Central memory CD8-positive, alpha-beta T cell (primary cell): ENCODE measurements at regions not wholly inside any gene's neighbourhood (a gene's known extent, or its start where the extent isn't known, plus 50 kb on each side); places are given as distances from the start of the nearest gene placed in this dataset.

Source experiments
- ATAC-seq: fragments of 150-1000 bp; cut with Tn5 transposase; replicated peaks from 2 replicates; pipeline ENCODE4 v1.10.0; 2022; ENCODE audit warnings: mild to moderate bottlenecking, moderate FRiP score, moderate number of reproducible peaks; ENCODE audit not compliant: poor library complexity, severe bottlenecking; ENCODE audit errors: extremely low read depth
- DNase-seq, 2 donors: peaks; one replicate each; pipeline ENCODE4 v3.0.0; 2021; ENCODE audit warnings: low spot score in 2 of 2
- H3K27ac Mint-ChIP-seq: one replicate; pipeline ENCODE4 v1.8.0; 2022; ENCODE audit warnings: low read depth, mild to moderate bottlenecking, moderate library complexity, mixed read lengths
- H3K27me3 Mint-ChIP-seq: one replicate; pipeline ENCODE4 v1.8.0; 2022; ENCODE audit warnings: mixed read lengths
- H3K36me3 Mint-ChIP-seq: one replicate; pipeline ENCODE4 v1.8.0; 2022; ENCODE audit warnings: mild to moderate bottlenecking, moderate library complexity, mixed read lengths; ENCODE audit not compliant: insufficient read depth
- H3K4me1 Mint-ChIP-seq: one replicate; pipeline ENCODE4 v1.8.0; 2022; ENCODE audit warnings: mixed read lengths
- H3K4me3 Mint-ChIP-seq: one replicate; pipeline ENCODE4 v1.8.0; 2022; ENCODE audit warnings: mild to moderate bottlenecking, moderate library complexity, mixed read lengths
- H3K9me3 Mint-ChIP-seq: one replicate; pipeline ENCODE4 v1.8.0; 2022; ENCODE audit warnings: mixed read lengths

DNA sequence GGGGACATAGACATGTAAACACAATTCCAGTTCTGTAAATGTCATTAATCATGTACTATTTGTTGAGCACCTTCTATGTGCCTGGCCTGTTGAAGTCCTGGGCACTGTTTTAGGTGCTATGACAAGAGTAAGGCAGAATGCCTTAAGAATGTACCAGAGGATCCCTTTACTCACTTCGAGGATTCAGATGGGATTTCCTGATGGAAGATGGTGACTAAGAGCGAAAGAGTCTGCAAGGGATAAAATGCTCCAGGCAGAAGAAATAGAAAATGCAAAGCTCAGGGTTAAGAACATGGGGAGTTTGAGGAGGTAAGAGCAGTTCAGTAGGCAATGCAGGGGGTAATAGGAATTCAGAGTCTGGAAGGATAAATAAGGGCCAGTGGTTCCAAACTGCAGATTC is 671.3 kb upstream of the TBX3 start:
- Mint-ChIP-seq H3K27ac (no peak overlapping the region), H3K9me3 (peaks cover 28% of the 10 kb centered on the region), H3K27me3 (no peaks in the 10 kb centered on the region), H3K36me3 (no peaks in the 10 kb centered on the region), H3K4me1 (no peaks in the 10 kb centered on the region), H3K4me3 (no peak overlapping the region)
- ATAC-seq (no peak), DNase-seq (no peak)

DNA sequence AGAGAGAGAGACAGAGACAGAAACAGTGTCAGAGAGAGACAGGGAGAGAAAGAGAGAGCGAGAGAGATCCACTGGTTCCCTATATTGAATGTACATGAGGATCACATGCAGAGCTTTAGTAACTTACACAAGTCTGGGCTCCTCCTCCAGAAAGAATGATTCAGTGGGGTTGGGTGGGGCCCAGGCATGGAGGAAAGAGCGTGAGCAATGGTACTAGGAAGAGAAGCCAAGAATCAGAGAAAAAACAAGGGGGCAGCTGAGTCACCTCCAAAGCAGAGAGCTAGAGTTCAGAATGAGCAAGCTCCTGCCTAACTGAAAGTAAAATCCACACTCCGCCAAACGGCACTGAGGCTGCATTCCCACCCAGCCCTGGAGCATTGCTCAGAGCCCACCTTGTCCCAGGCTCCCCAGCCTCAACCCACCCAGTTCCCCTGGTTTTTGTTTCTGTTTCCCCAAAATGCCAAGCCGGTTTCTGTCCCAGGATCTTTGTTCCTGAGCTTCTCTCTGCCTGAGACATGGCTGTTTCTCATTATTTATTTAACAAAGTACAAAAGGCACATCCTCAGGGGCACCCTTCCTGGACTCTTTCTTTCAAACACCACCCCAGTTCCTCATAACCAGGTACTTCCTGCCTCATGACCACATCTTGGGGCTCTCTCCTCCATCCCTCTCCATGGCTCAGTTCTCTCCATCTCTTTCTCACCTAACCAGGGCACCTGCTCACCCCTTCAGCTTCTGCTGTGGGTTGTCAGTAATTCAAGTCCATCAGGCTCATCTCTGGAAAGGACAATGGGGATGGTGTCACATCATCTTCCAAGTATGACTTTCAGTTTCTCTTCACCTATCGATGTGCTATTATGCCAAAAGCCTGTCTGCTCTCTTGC is 670.3 kb upstream of the TBX3 start:
- Mint-ChIP-seq H3K27ac (no peak overlapping the region), H3K9me3 (peaks cover 29% of the 10 kb centered on the region), H3K4me1 (no peaks in the 10 kb centered on the region), H3K4me3 (no peak overlapping the region), H3K36me3 (no peaks in the 10 kb centered on the region), H3K27me3 (no peaks in the 10 kb centered on the region)
- ATAC-seq (no peak), DNase-seq (no peak)

DNA sequence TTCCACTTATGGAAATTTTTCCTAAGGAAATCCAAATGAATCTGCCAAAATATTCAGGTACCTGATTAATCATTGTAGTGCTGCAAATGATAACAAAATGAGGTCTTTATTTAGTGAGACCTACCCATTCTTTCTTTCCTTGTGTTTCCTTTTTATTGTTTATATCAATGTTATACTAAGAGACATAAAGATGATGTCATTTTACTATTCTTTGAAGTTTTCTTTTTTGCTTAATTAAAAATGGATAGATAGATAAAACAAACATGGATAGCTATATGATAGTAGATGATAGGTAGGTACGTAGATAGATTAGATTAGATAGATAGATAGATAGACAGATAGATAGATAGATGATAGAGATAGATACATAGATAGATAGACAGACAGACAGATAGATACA is 669.5 kb upstream of the TBX3 start:
- no peak for ATAC-seq

DNA sequence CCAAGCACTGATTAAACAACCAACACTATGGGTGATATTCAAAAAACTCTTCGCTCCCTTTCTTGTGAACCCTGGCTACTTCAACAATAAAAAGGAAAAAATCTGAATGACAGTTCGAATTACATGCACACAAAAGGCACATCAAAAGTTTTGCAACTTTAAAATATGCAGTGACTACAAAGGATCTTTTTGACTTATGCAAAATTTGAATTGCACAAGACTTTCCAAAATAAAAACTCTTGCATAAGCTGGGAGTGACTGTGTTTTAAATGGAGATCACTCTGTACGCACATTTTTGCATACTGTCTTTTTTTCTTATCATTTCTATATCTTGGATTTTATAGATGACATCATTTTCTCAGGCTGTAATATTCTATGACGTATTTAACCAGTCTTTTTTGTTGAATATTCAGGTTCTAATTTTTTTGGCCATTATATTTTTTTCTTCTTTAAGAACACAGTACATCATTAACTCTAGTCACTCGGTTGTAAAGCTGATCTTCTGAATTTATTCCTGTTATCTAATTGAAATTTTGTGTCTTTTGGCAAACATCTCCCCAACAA is 667.6 kb upstream of the TBX3 start:
- DNase-seq: no peak
- no peak overlapping the region for H3K27ac Mint-ChIP-seq
- H3K36me3 Mint-ChIP-seq: no peaks in the 10 kb centered on the region
- H3K4me1 Mint-ChIP-seq: no peaks in the 10 kb centered on the region
- no peak overlapping the region for H3K4me3 Mint-ChIP-seq
- H3K27me3 Mint-ChIP-seq: no peaks in the 10 kb centered on the region
- H3K9me3 Mint-ChIP-seq: peaks cover 42% of the 10 kb centered on the region
- no peak for ATAC-seq

More for the DNA sequence above, 669.5 kb upstream of the TBX3 start:
- H3K27ac Mint-ChIP-seq: no peak overlapping the region
- no peaks in the 10 kb centered on the region for H3K4me1 Mint-ChIP-seq
- no peaks in the 10 kb centered on the region for H3K36me3 Mint-ChIP-seq
- no peaks in the 10 kb centered on the region for H3K27me3 Mint-ChIP-seq
- no peak for DNase-seq
- no peak overlapping the region for H3K4me3 Mint-ChIP-seq
- H3K9me3 Mint-ChIP-seq: peaks cover 30% of the 10 kb centered on the region

GRCh38 chr12:115349711-115350110 is 665.7 kb upstream of the TBX3 start:
- DNase-seq (no peak), ATAC-seq (no peak)
- H3K27me3 Mint-ChIP-seq: no peaks in the 10 kb centered on the region
- no peak overlapping the region for H3K27ac Mint-ChIP-seq
- no peak overlapping the region for H3K4me3 Mint-ChIP-seq
- H3K9me3 Mint-ChIP-seq: peaks cover 34% of the 10 kb centered on the region
- H3K36me3 Mint-ChIP-seq: no peaks in the 10 kb centered on the region
- no peaks in the 10 kb centered on the region for H3K4me1 Mint-ChIP-seq

GRCh38 chr12:115348301-115348700 is 664.3 kb upstream of the TBX3 start:
- no peaks in the 10 kb centered on the region for H3K36me3 Mint-ChIP-seq
- DNase-seq (no peak), ATAC-seq (no peak)

DNA sequence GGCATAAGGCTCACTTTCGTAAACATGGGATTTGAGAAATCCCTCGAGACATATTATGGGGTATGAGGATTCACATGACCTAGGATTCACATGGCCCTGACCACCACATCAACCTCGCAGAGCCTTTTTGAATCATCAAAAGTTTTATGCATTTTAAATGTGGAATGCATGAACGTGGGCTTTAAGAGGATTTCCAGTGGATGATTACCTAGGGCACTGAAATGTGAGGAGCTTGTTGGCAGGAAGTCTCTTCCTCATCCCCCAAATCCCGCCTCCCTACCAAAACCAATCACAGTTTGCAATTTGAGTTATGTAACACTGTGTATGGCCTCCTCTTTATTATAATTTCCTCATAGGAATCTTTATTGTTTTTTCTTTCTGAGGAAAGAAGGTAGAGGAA is 659.6 kb upstream of the TBX3 start:
- DNase-seq (no peak), ATAC-seq (no peak)
- Mint-ChIP-seq H3K4me3 (no peak overlapping the region), H3K36me3 (no peaks in the 10 kb centered on the region), H3K4me1 (no peaks in the 10 kb centered on the region), H3K27ac (no peak overlapping the region), H3K27me3 (no peaks in the 10 kb centered on the region), H3K9me3 (peaks cover 30% of the 10 kb centered on the region)

More at GRCh38 chr12:115348301-115348700, 664.3 kb upstream of the TBX3 start:
- Mint-ChIP-seq H3K27me3 (no peaks in the 10 kb centered on the region), H3K4me1 (no peaks in the 10 kb centered on the region), H3K27ac (no peak overlapping the region), H3K4me3 (no peak overlapping the region), H3K9me3 (peaks cover 24% of the 10 kb centered on the region)

DNA sequence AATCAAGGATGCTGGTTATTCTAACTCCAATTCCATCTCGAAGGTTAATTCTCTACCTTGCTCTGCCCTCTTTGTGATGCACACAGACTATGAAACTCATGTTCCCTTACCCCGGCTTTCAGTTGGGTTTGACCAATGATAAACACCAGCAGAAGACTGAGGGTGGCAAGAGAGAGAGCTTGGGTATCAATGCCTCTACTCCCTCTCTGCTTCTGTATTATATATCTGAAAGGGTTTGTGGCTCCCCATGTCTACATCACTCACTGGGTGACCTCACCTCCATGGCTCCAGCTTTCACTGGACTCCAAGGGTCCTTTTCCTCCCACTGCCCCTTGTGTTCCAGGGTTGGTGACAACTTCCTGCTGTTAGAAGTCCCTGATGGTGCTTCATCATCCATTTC is 659.0 kb upstream of the TBX3 start:
- H3K4me1 Mint-ChIP-seq: no peaks in the 10 kb centered on the region
- no peaks in the 10 kb centered on the region for H3K27me3 Mint-ChIP-seq
- no peak for DNase-seq
- no peak overlapping the region for H3K4me3 Mint-ChIP-seq
- peaks cover 27% of the 10 kb centered on the region for H3K9me3 Mint-ChIP-seq
- no peaks in the 10 kb centered on the region for H3K36me3 Mint-ChIP-seq
- H3K27ac Mint-ChIP-seq: no peak overlapping the region
- ATAC-seq: no peak

- Mint-ChIP-seq H3K9me3 (peaks cover 18% of the 10 kb centered on the region), H3K27me3 (no peaks in the 10 kb centered on the region), H3K36me3 (no peaks in the 10 kb centered on the region), H3K4me1 (no peaks in the 10 kb centered on the region), H3K27ac (no peak overlapping the region), H3K4me3 (no peak overlapping the region)
- ATAC-seq (no peak), DNase-seq (no peak)
Measured at GRCh38 chr12:115341442-115341841, 657.5 kb upstream of the TBX3 start.

- no peaks in the 10 kb centered on the region for H3K4me1 Mint-ChIP-seq
- no peaks in the 10 kb centered on the region for H3K36me3 Mint-ChIP-seq
- H3K27ac Mint-ChIP-seq: no peak overlapping the region
- H3K27me3 Mint-ChIP-seq: no peaks in the 10 kb centered on the region
- peaks cover 18% of the 10 kb centered on the region for H3K9me3 Mint-ChIP-seq
- DNase-seq: no peak
- no peak overlapping the region for H3K4me3 Mint-ChIP-seq
- no peak for ATAC-seq
Measured at GRCh38 chr12:115338566-115339294, 654.8 kb upstream of the TBX3 start.

GRCh38 chr12:115337693-115338543 is 653.9 kb upstream of the TBX3 start:
- no peak for ATAC-seq
- H3K27ac Mint-ChIP-seq: no peak overlapping the region
- H3K4me1 Mint-ChIP-seq: no peaks in the 10 kb centered on the region
- H3K4me3 Mint-ChIP-seq: no peak overlapping the region
- no peak for DNase-seq
- no peaks in the 10 kb centered on the region for H3K36me3 Mint-ChIP-seq
- H3K9me3 Mint-ChIP-seq: peaks cover 14% of the 10 kb centered on the region
- H3K27me3 Mint-ChIP-seq: no peaks in the 10 kb centered on the region

DNA sequence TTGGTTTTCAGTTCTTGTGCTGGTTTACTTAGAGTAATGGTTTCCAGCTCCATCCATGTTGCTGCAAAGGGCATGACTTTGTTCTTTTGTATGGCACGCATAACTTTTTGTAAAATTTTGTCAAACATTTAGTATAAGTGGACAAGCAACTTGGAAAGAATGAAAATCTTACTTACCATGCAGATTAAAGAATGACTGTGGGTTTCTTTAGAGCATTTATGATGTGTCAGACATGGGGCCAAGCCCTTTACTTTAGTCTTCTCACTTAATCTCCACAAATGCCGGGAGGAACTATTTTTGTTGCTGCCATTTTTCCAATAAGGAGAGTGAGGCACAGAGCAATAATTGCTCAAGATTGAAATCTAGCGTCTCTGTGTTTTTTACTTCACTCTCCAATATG is 652.5 kb upstream of the TBX3 start:
- Mint-ChIP-seq H3K4me3 (no peak overlapping the region), H3K9me3 (peaks cover 10% of the 10 kb centered on the region), H3K4me1 (no peaks in the 10 kb centered on the region), H3K27ac (no peak overlapping the region), H3K36me3 (no peaks in the 10 kb centered on the region), H3K27me3 (no peaks in the 10 kb centered on the region)
- DNase-seq: no peak
- ATAC-seq: no peak
